ENCODE measurements at regions not wholly inside any gene's neighbourhood (a gene's known extent, or its start where the extent isn't known, plus 50 kb on each side); places are given as distances from the start of the nearest gene placed in this dataset.

DNA sequence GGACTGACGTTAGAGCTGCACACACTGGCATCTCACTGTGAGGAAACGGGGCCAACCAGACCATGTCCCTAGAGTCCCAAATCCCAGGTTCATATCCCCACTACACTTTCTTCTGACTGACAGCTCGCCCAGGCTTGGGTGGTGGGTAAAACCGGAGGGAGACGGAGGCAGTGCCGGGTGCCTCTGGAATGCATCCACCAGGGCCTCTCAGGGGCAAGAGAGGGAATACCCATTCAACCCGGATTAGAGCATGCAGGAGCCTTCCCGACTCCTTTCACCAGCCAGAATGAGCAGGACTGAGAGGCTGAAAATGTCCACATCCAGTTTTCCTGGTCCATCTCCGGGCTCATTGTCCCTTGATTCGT is 297.2 kb downstream of the ADGRD1 start:
- TF ChIP-seq CTCF (IDR thresholded peaks at IDR 0.05) (no peak), POLR2A (IDR thresholded peaks at IDR 0.05) (no peak)

Data from suprapubic skin (tissue), 3 donors.